Stomach (tissue), 8 donors: ENCODE measurements at regions not wholly inside any gene's neighbourhood (a gene's known extent, or its start where the extent isn't known, plus 50 kb on each side); places are given as distances from the start of the nearest gene placed in this dataset.
"Not testable (repeated sequence)": the region's sequence is repeated elsewhere in the genome, so short reads cannot be mapped to it uniquely, and the experiment has no call there.

Experiments used
- DNase-seq, 2 donors: peaks; one replicate each; pipeline versions ENCODE4 v3.0.0 to v3.0.0-alpha.2; 2013 to 2019
- H3K27ac ChIP-seq, 5 donors: fragments of 200-600 bp in 4 of 5; sonication (generic) in 4 of 5; one replicate each; pipeline ENCODE4 v1.5.1; 2013 to 2019; ENCODE audit warnings: mild to moderate bottlenecking in 1 of 5, moderate library complexity in 1 of 5
- H3K27me3 ChIP-seq, 3 donors: fragments of 200-600 bp; sonication (generic); one replicate each; pipeline ENCODE4 v1.5.1; 2017 to 2019; ENCODE audit warnings: mixed run types in 1 of 3
- H3K36me3 ChIP-seq, 4 donors: fragments of 200-600 bp; sonication (generic); 1 replicate in 3 of 4; 2 replicates in 1 of 4; pipeline ENCODE4 v1.5.1; 2016 to 2019
- H3K4me1 ChIP-seq, 4 donors: fragments of 200-600 bp; sonication (generic); one replicate each; pipeline ENCODE4 v1.5.1; 2016 to 2019
- H3K4me3 ChIP-seq, 4 donors: fragments of 200-600 bp; sonication (generic) in 3 of 4; one replicate each; pipeline ENCODE4 v1.5.1; 2016 to 2019; ENCODE audit warnings: mild to moderate bottlenecking in 1 of 4
- H3K9me3 ChIP-seq, 4 donors: fragments of 200-600 bp; sonication (generic); one replicate each; pipeline ENCODE4 v1.5.1; 2016 to 2019
- CTCF ChIP-seq, 7 experiments: fragments of 450-650 bp in 4 of 7; fragments of 200-600 bp in 3 of 7; sonication (generic) in 3 of 7; IDR thresholded peaks; one replicate each; pipeline ENCODE4 v1.5.1; 2016 to 2019; ENCODE audit warnings: antibody characterized with exemption in 7 of 7, control low read depth in 2 of 7, mild to moderate bottlenecking in 1 of 7
- EP300 ChIP-seq: sonication (generic); formaldehyde crosslinking; IDR thresholded peaks from one replicate; pipeline ENCODE4 v1.6.1; 2017; ENCODE audit warnings: antibody characterized with exemption
- POLR2A ChIP-seq, 4 donors: fragments of 450-650 bp; IDR thresholded peaks; one replicate each; pipeline ENCODE4 v1.6.1; 2016; ENCODE audit warnings: antibody characterized with exemption in 4 of 4, control low read depth in 2 of 4, mild to moderate bottlenecking in 1 of 4, moderate library complexity in 1 of 4
- POLR2AphosphoS5 ChIP-seq, 3 donors: sonication (generic); formaldehyde crosslinking; IDR thresholded peaks; one replicate each; pipeline ENCODE4 v1.6.1; 2016; ENCODE audit warnings: antibody characterized with exemption in 3 of 3
- WGBS, 5 donors: extraction: QIAGEN DNeasy Blood & Tissue Kit in 3 of 5; methylation state at CpG; one replicate each; pipeline versions ENCODE4 v1.1.5 to v1.1.7; 2013 to 2018; 5-methylcytosine and 5-hydroxymethylcytosine counted together
- intact Hi-C: fragments of 100-400 bp; cut with DNase I; formaldehyde crosslinking; loops from one replicate; pipeline ENCODE4 v1.15.1; 2023; ENCODE audit warnings: low total_unique reads
- donor health status: healthy with polysubstance abuse.
- donor health status: Bipolar disorder and iron deficiency.
- donor health status: healthy.

DNA sequence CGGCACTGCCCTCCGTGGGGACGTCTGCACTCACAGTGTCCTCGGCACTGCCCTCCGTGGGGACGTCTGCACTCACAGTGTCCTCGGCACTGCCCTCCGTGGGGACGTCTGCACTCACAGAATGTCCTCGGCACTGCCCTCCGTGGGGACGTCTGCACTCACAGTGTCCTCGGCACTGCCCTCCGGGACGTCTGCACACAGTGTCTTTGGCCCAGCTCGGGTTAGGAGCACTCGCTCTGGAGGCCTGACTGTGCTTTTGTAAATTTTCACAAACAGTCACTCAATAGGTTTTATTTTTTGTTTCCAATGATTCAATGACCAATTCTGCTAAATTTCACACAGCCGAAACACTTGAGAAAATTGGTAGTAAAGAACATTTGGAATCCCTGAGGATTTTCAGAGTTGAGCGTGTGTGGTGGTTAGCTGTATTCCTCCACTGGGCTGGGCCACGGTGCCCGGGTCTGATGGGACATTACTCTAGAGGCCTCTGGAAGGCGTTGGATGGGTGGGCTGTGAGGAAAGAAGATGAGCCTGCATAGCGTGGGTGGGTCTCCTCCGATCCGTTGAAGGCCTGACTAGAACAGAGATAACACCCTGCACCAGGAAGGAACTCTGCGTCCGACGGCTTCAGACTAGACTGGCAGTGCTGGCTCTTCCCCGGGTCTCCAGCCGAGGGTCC lies 134.8 kb downstream of the RTP5 start:
- intact Hi-C loops, result no loop called here
- Histone ChIP-seq H3K27me3 (peaks cover 0 to 7% (median 0%) of the 10 kb centered on the region in 3 donors), H3K4me1 (no peaks in the 10 kb centered on the region), H3K36me3 (no peaks in the 10 kb centered on the region), H3K27ac (no peak overlapping the region), H3K4me3 (no peak overlapping the region), H3K9me3 (no peaks in the 10 kb centered on the region)
- TF ChIP-seq POLR2A (IDR thresholded peaks at IDR 0.05), result no peak
- TF ChIP-seq POLR2AphosphoS5 (IDR thresholded peaks at IDR 0.05), result no peak
- no peak for TF ChIP-seq CTCF (IDR thresholded peaks at IDR 0.05)
- TF ChIP-seq EP300, result no peak
- no peak for DNase-seq
- WGBS, 5 donors, result 82 to 90% (median 87%) methylated on average over 21 to 23 of the region's 30 CpGs

- H3K4me3 ChIP-seq, result no peak overlapping the region
- intact Hi-C loops, result no loop called here
- H3K36me3 ChIP-seq, result no peaks in the 10 kb centered on the region
- no peaks in the 10 kb centered on the region for H3K9me3 ChIP-seq
- H3K4me1 ChIP-seq, result no peaks in the 10 kb centered on the region
- H3K27me3 ChIP-seq, result peaks cover 0 to 5% (median 0%) of the 10 kb centered on the region in 3 donors
- no peak overlapping the region for H3K27ac ChIP-seq
- no peak for DNase-seq
- 75 to 96% (median 80%) methylated on average over 7 of the region's 7 CpGs for WGBS, 5 donors
- TF ChIP-seq POLR2A (IDR thresholded peaks at IDR 0.05) (no peak), CTCF (IDR thresholded peaks at IDR 0.05) (no peak), EP300 (no peak)
These were observed 135.3 kb downstream of the RTP5 start for GRCh38 chr2:242004902-242005230.

DNA sequence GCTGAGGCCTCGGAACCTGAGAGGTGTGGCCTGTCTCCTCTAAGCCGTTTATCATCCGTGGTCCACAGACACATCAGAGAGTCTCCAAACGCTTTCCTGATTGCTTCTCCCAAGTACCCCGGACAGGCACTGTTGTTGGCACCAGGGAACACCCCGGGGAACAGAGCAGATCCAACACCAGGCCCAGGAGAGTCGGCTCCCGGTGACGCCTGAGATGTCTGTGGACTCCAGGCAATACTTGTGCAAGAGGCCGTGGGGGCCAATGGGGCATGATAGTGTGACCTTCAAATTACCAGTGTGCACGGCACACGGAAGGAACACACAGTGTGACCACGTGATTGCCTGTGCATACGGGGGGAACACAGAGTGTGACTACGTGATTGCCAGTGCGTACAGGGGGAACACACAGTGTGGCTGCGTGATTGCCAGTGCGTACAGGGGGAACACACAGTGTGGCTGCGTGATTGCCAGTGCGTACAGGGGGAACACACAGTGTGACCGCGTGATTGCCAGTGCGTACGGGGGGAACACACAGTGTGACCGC lies 136.6 kb downstream of the RTP5 start:
- H3K4me1 ChIP-seq, DNase-seq, H3K9me3 ChIP-seq, H3K36me3 ChIP-seq, intact Hi-C loops, H3K27me3 ChIP-seq, H3K27ac ChIP-seq, H3K4me3 ChIP-seq: not testable (repeated sequence)
- 81 to 89% (median 82%) methylated on average over 16 to 20 of the region's 25 CpGs for WGBS, 5 donors

GRCh38 chr2:242008908-242009307 lies 139.4 kb downstream of the RTP5 start:
- H3K27ac ChIP-seq, H3K9me3 ChIP-seq, H3K4me1 ChIP-seq, DNase-seq, H3K36me3 ChIP-seq, H3K27me3 ChIP-seq, H3K4me3 ChIP-seq, intact Hi-C loops: not testable (repeated sequence)
- WGBS, 5 donors, result 72 to 89% (median 80%) methylated on average over 9 to 14 of the region's 24 CpGs; no CpG with 5 or more reads in 1 of the 5 donors

DNA sequence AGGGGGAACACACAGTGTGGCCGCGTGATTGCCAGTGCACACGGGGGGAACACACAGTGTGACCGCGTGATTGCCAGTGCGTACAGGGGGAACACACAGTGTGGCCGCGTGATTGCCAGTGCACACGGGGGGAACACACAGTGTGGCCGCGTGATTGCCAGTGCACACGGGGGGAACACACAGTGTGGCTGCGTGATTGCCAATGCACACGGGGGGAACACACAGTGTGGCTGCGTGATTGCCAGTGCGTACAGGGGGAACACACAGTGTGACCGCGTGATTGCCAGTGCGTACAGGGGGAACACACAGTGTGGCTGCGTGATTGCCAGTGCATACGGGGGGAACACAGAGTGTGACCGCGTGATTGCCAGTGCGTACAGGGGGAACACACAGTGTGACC lies 140.3 kb downstream of the RTP5 start:
- DNase-seq, H3K4me1 ChIP-seq, H3K9me3 ChIP-seq, H3K27me3 ChIP-seq, H3K36me3 ChIP-seq, H3K27ac ChIP-seq, H3K4me3 ChIP-seq, intact Hi-C loops: not testable (repeated sequence)
- 74 to 90% (median 81%) methylated on average over 8 to 16 of the region's 24 CpGs for WGBS, 5 donors

- intact Hi-C loops, H3K4me3 ChIP-seq, H3K27me3 ChIP-seq, H3K27ac ChIP-seq, H3K4me1 ChIP-seq, H3K36me3 ChIP-seq, H3K9me3 ChIP-seq, DNase-seq: not testable (repeated sequence)
- 72 to 82% (median 78%) methylated on average over 18 to 23 of the region's 29 CpGs for WGBS, 5 donors
These were observed 141.0 kb downstream of the RTP5 start for GRCh38 chr2:242010252-242011166.
